H1 (cell line): ENCODE measurements at regions not wholly inside any gene's neighbourhood (a gene's known extent, or its start where the extent isn't known, plus 50 kb on each side); places are given as distances from the start of the nearest gene placed in this dataset.

Experiments used
- CTCF ChIA-PET: fragments of 300-600 bp; sonication (Branson Sonifier 250); formaldehyde crosslinking; loops from one replicate; lab custom pipeline; 2021; ENCODE audit not compliant: partially characterized antibody; lab: Charles Lee
- POLR2A ChIA-PET: fragments of 300-600 bp; sonication (Branson Sonifier 250); formaldehyde crosslinking; loops from one replicate; lab custom pipeline; 2021; ENCODE audit warnings: inconsistent platforms; ENCODE audit not compliant: partially characterized antibody; lab: Charles Lee
- DNase-seq, 2 experiments: peaks; one replicate each; pipeline versions ENCODE4 v3.0.0 to v3.0.0-alpha.2; 2010 to 2022; ENCODE audit warnings: low spot score in 2 of 2, low read depth in 1 of 2, mixed read lengths in 1 of 2
- FAIRE-seq: peaks from 2 replicates; lab custom pipeline; 2011; peaks lifted over from hg19 to GRCh38; lab: Jason Lieb, UNC
- H2AFZ ChIP-seq: 2 replicates; pipeline ENCODE4 v1.8.1; 2012; ENCODE audit warnings: low read length, inconsistent platforms
- H2AK5ac ChIP-seq: 2 replicates; pipeline ENCODE4 v1.6.1; 2013; ENCODE audit warnings: low read depth, low read length
- H2BK120ac ChIP-seq: replicated peaks from 2 replicates; pipeline ENCODE3; 2013; ENCODE audit warnings: low read depth, low read length, inconsistent platforms
- H2BK12ac ChIP-seq: 2 replicates; pipeline ENCODE4 v1.6.1; 2013; ENCODE audit warnings: low read depth, low read length
- H2BK15ac ChIP-seq: 2 replicates; pipeline ENCODE4 v1.6.1; 2013; ENCODE audit warnings: low read length
- H2BK20ac ChIP-seq: 2 replicates; pipeline ENCODE4 v1.6.1; 2013; ENCODE audit warnings: low read length
- H2BK5ac ChIP-seq: 2 replicates; pipeline ENCODE4 v1.6.1; 2013; ENCODE audit warnings: low read depth, low read length
- H3K14ac ChIP-seq: 2 replicates; pipeline ENCODE4 v1.6.1; 2013; ENCODE audit warnings: inconsistent platforms; ENCODE audit not compliant: insufficient read length
- H3K18ac ChIP-seq: 2 replicates; pipeline ENCODE4 v1.6.1; 2013; ENCODE audit warnings: low read length; ENCODE audit errors: extremely low read depth
- H3K23ac ChIP-seq: 2 replicates; pipeline ENCODE4 v1.6.1; 2013; ENCODE audit warnings: inconsistent platforms; ENCODE audit not compliant: insufficient read length
- H3K23me2 ChIP-seq: 2 replicates; pipeline ENCODE4 v1.6.1; 2013; ENCODE audit warnings: low read depth, low read length
- H3K27ac ChIP-seq: 2 replicates; pipeline ENCODE4 v1.6.1; 2011; ENCODE audit warnings: low read depth, low read length, inconsistent platforms
- H3K27me3 ChIP-seq, 4 experiments: replicated peaks in 1 of 4; 1 replicate in 1 of 4; 2 replicates in 3 of 4; pipeline versions ENCODE4 v1.6.1 to v1.8.1; 2011 to 2013; ENCODE audit warnings: low read length in 3 of 4, mild to moderate bottlenecking in 3 of 4, inconsistent platforms in 2 of 4, mixed read lengths in 2 of 4, moderate library complexity in 1 of 4; ENCODE audit not compliant: control insufficient read depth in 3 of 4, insufficient read depth in 3 of 4; ENCODE audit errors: extremely low read depth in 1 of 4
- H3K36me3 ChIP-seq, 4 experiments: 2 replicates each; pipeline versions ENCODE4 v1.6.1 to v1.8.1; 2011 to 2013; ENCODE audit warnings: mild to moderate bottlenecking in 4 of 4, low read length in 3 of 4, moderate library complexity in 2 of 4, control low read depth in 1 of 4, inconsistent platforms in 1 of 4; ENCODE audit not compliant: insufficient read depth in 4 of 4, control insufficient read depth in 2 of 4
- H3K4ac ChIP-seq: replicated peaks from 2 replicates; pipeline ENCODE3; 2013; ENCODE audit warnings: low read length, low read depth, mixed read lengths, inconsistent platforms; ENCODE audit not compliant: insufficient read length
- H3K4me1 ChIP-seq, 4 experiments: replicated peaks in 1 of 4; 1 replicate in 1 of 4; 2 replicates in 3 of 4; pipeline versions ENCODE4 v1.6.1 to v1.8.1; 2011 to 2013; ENCODE audit warnings: low read length in 3 of 4, inconsistent platforms in 2 of 4, mixed read lengths in 1 of 4; ENCODE audit not compliant: insufficient read depth in 4 of 4, control insufficient read depth in 3 of 4
- H3K4me2 ChIP-seq, 2 experiments: 2 replicates each; pipeline versions ENCODE4 v1.6.1 to v1.8.1; 2011 to 2013; ENCODE audit warnings: low read depth in 2 of 2, low read length in 2 of 2, control low read depth in 1 of 2, inconsistent platforms in 1 of 2, mild to moderate bottlenecking in 1 of 2; ENCODE audit not compliant: insufficient read depth in 1 of 2
- H3K4me3 ChIP-seq, 4 experiments: fragments of 200-600, 300-600 bp in 1 of 4; sonication (generic), shearing (Covaris generic), sonication (Bioruptor Twin) in 1 of 4; 2 replicates each; pipeline versions ENCODE4 v1.5.1 to v1.8.1; 2011 to 2016; ENCODE audit warnings: low read length in 4 of 4, low read depth in 3 of 4, control low read depth in 2 of 4, inconsistent platforms in 2 of 4, mild to moderate bottlenecking in 2 of 4, mixed read lengths in 1 of 4, moderate library complexity in 1 of 4; ENCODE audit not compliant: insufficient read depth in 2 of 4; ENCODE audit errors: extremely low read depth in 1 of 4
- H3K56ac ChIP-seq: replicated peaks from 2 replicates; pipeline ENCODE3; 2013; ENCODE audit warnings: low read depth, mild to moderate bottlenecking, mixed read lengths, low read length, inconsistent platforms; ENCODE audit not compliant: insufficient read length
- H3K79me1 ChIP-seq: 2 replicates; pipeline ENCODE4 v1.6.1; 2013; ENCODE audit warnings: low read depth, low read length, control low read depth
- H3K79me2 ChIP-seq, 2 experiments: 2 replicates each; pipeline versions ENCODE4 v1.6.1 to v1.8.1; 2012 to 2013; ENCODE audit warnings: low read length in 2 of 2, mild to moderate bottlenecking in 2 of 2, inconsistent platforms in 1 of 2; ENCODE audit not compliant: insufficient read depth in 2 of 2, control insufficient read depth in 1 of 2
- H3K9ac ChIP-seq, 4 experiments: replicated peaks in 1 of 4; 1 replicate in 1 of 4; 2 replicates in 3 of 4; pipeline versions ENCODE4 v1.6.1 to v1.8.1; 2011 to 2013; ENCODE audit warnings: low read depth in 3 of 4, low read length in 3 of 4, control low read depth in 2 of 4, mild to moderate bottlenecking in 2 of 4, moderate library complexity in 2 of 4, inconsistent platforms in 1 of 4; ENCODE audit errors: extremely low read depth in 1 of 4
- H3K9me3 ChIP-seq, 2 experiments: 2 replicates each; pipeline versions ENCODE4 v1.6.1 to v1.8.1; 2012 to 2013; ENCODE audit warnings: mild to moderate bottlenecking in 2 of 2, moderate library complexity in 2 of 2, control low read depth in 1 of 2, inconsistent platforms in 1 of 2, low read depth in 1 of 2, low read length in 1 of 2, mixed read lengths in 1 of 2; ENCODE audit not compliant: insufficient read depth in 2 of 2
- H4K20me1 ChIP-seq, 2 experiments: replicated peaks in 1 of 2; 2 replicates each; pipeline versions ENCODE3 to v1.8.1; 2011 to 2013; ENCODE audit warnings: inconsistent platforms in 2 of 2, low read length in 2 of 2, mild to moderate bottlenecking in 1 of 2; ENCODE audit not compliant: insufficient read depth in 2 of 2, control insufficient read depth in 1 of 2
- H4K5ac ChIP-seq: 2 replicates; pipeline ENCODE4 v1.6.1; 2013; ENCODE audit warnings: low read length, low read depth, mixed read lengths, inconsistent platforms; ENCODE audit not compliant: insufficient read length
- H4K8ac ChIP-seq: 2 replicates; pipeline ENCODE4 v1.8.0; 2013; ENCODE audit warnings: mild to moderate bottlenecking, moderate library complexity, low read length, inconsistent platforms; ENCODE audit not compliant: insufficient read depth; ENCODE audit errors: extremely low read depth
- H4K91ac ChIP-seq: replicated peaks from 2 replicates; pipeline ENCODE3; 2013; ENCODE audit warnings: low read length, mixed read lengths, inconsistent platforms; ENCODE audit not compliant: insufficient read length
- JUND ChIP-seq: IDR thresholded peaks from 2 replicates; pipeline ENCODE4 v1.6.1; 2011; ENCODE audit warnings: mild to moderate bottlenecking, improper control_type of control experiment, low read length
- WGBS, 2 experiments: shearing (Covaris generic) in 1 of 2; methylation state at CpG; one replicate each; pipeline versions ENCODE4 v1.1.6 to v1.1.7; 2013 to 2015; ENCODE audit warnings: low lambda C conversion rate in 2 of 2, mixed read lengths in 2 of 2, inconsistent platforms in 1 of 2, low coverage in 1 of 2, missing lambda C conversion rate in 1 of 2; ENCODE audit not compliant: insufficient replicate concordance in 2 of 2, insufficient coverage in 1 of 2, insufficient read length in 1 of 2; ENCODE audit errors: extremely low coverage in 1 of 2, missing lambda C conversion rate in 1 of 2; 5-methylcytosine and 5-hydroxymethylcytosine counted together

GRCh38 chr11:114821621-114822412 is 143.5 kb downstream of the NXPE2 start:
- H3K18ac ChIP-seq: 0 out of 2 replicates have a peak overlapping the region, but pooled peaks have one; percentile 32
- peaks cover 8 to 23% (median 14%) of the 10 kb centered on the region in 4 experiments; a peak in 6 of 7 replicates for H3K4me1 ChIP-seq
- H3K4ac ChIP-seq: no peak overlapping the region
- peak overlapping the region; percentile 44; the same call in 1 of the 2 replicates for H2BK12ac ChIP-seq
- DNase-seq (no peak), FAIRE-seq (no peak)
- H3K27me3 ChIP-seq: no peaks in the 10 kb centered on the region; a peak in 1 of 7 replicates
- ChIA-PET CTCF (interaction anchor here (0.6 to 1.9 kb wide), 5 partner anchors 11 to 129 kb away, joined by 3 to 5 read pairs (median 3); no protein-coding TSS in a partner anchor), POLR2A (no interaction called here)
- H2AK5ac ChIP-seq: no peak overlapping the region
- peak overlapping the region; percentile 58 for H4K91ac ChIP-seq
- no peak overlapping the region for H3K4me3 ChIP-seq
- no peak overlapping the region for H4K5ac ChIP-seq
- no peak overlapping the region for H2BK120ac ChIP-seq
- H2AFZ ChIP-seq: peak overlapping the region; percentile 88; the same call in 1 of the 2 replicates
- H3K23me2 ChIP-seq: no peaks in the 10 kb centered on the region
- no peak overlapping the region for H3K9ac ChIP-seq
- no peaks in the 10 kb centered on the region for H3K79me2 ChIP-seq
- no peak overlapping the region for H4K8ac ChIP-seq
- peak overlapping the region; percentile 47; the same call in 1 of the 2 replicates for H2BK5ac ChIP-seq
- 77% methylated on average over 10 of the region's 11 CpGs; no CpG with 5 or more reads in 1 of the 2 experiments for WGBS, 2 experiments
- peaks cover 0 to 4% of the 10 kb centered on the region in 2 experiments; a peak in 3 of 4 replicates for H3K9me3 ChIP-seq
- H3K56ac ChIP-seq: no peak overlapping the region
- no peaks in the 10 kb centered on the region for H3K36me3 ChIP-seq
- no peak overlapping the region for H3K14ac ChIP-seq
- no peaks in the 10 kb centered on the region for H3K79me1 ChIP-seq
- 0 out of 4 replicates have a peak overlapping the region, but pooled peaks of 1 of the 2 experiments have one; percentile 30 for H3K4me2 ChIP-seq
- no peak overlapping the region for H3K27ac ChIP-seq
- H2BK15ac ChIP-seq: peak overlapping the region; percentile 93; the same call in 1 of the 2 replicates
- no peaks in the 10 kb centered on the region for H4K20me1 ChIP-seq
- H2BK20ac ChIP-seq: peak overlapping the region; percentile 86
- no peak overlapping the region for H3K23ac ChIP-seq
- peak; percentile 85 for TF ChIP-seq JUND
